Renal cortical epithelial cell (primary cell): ENCODE measurements at regions not wholly inside any gene's neighbourhood (a gene's known extent, or its start where the extent isn't known, plus 50 kb on each side); places are given as distances from the start of the nearest gene placed in this dataset.

Source experiments
- DNase-seq: peaks from one replicate; pipeline ENCODE4 v3.0.0-alpha.2; 2011; ENCODE audit warnings: low read depth

DNA sequence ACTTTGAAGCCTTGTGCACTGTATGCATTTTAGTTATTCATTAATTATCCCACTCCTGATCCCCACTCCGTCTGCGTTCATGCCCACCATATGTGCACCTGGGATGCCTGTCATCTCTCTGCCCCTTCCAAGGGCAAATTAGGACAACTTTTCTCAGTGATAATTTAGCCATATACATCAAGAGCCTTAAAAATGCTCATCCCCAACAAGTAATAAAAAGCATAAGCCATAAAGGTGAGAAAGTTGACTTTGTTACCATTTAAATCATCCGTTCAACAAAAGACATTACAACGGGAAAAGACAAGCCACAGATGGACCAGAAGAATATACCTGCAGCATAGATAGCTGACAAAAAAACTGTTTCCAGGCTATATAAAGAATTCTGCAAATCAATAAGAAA is 131.4 kb upstream of the LINGO1 start:
- DNase-seq, result no peak

DNA sequence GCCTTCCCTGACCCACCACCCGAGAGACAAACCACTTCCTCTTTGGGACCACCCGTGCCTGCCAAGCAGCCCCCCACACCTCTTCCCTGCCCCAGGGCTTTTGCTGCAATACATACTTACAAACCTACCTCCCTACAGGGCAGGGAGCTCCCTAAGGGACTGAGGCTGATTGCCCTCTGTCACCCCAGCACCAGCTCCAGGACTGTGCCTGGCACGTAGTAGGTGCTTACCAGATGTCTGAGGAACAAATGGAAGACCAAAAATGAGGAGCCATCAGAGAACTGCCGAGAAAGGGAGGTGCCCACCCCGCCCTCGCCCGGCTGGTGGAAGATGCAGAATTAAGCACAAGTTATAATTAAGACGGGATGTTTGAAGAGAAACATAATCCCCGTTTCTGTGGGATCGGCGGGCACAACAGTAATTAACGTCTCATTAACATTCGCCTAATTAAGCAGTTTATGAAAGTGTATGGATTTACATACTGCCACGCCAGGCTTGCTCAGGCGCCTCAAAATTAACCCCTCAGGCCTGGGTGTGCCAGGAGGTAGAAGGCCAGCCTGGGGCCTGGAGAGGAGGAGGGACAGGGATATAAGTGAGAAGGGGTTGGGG is 130.1 kb upstream of the LINGO1 start:
- no peak for DNase-seq

DNA sequence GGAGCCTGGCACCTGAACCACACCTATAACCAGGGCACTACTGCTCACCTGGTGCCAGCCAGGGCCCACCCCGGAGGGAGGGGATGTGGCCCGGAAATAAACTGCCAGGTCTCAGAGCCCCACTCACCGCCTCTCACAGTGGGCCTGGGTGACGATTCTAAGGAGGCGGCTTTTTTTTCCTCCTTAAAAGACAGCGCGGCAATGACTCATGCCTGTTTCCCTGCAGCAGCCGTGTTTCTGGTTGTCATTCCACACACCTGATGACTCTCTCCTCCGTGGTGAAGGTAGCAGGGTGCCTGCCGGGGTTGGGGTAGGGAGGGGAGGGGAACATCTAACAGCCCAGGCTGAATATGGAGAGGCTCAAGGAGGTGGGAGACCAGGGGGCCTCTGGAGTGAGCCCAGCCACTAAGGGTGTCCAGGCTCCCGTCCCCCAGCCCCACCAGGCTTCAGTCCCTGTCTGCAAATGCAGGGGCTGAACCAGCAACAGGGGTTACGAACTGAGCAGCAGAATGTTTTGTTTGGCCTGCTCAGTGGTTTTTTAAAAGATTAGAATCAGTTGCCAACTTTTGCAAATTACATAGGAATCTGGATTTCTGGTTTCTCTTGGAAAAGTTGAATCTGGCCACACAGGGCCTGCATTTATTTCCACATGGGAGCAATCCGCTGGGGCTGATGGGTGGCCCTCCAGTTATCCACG is 127.3 kb upstream of the LINGO1 start:
- no peak for DNase-seq

DNA sequence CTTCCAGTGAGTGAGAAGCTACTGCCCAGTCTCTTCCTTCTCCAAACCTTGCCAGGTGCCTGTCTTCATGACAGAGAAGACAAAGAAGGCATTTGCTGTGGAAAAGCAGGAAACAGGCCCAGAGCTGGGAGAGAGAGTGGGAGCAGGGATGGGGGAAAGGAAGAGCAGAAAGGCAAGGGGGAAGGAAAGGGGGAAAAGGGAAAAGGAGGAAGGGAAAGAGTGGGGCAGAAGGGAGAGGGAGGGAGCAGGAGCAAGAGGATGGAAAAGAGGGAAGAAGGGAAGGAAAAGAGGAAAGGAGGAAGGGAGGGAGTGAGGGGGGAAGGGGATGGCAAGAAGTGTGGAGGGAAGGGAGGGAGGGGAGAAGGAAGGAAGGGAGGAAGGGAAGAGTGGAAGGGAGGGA is 121.2 kb upstream of the LINGO1 start:
- no peak for DNase-seq

DNA sequence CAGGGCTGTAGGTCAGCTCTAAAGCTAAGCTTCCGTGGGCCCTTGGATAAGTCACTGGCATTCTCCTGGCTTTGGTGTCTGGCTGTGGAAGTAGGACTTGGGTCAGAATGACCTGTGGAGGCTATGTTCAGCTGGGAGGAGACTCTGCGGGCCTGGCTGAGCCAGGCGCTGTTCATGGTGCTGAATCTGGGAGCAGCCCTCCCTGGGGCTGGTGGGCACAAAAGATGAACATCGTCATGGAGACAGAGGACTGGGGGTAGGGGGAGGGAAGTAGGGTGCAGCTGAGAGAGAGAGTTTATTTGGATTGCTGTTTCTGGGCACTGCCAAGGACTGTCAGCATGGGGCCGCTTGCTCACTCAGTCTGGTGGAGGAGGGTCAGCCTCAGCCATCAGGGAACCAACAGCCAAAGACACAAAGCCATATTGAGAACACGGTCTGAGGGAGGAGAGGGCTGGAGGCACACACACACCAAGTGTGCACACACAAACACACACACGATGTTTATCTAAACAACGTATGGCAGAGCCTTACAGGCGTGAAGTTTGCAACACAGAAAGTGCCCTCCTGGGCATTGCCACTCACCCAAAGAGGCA is 120.7 kb upstream of the LINGO1 start:
- peak; percentile 7 for DNase-seq

DNA sequence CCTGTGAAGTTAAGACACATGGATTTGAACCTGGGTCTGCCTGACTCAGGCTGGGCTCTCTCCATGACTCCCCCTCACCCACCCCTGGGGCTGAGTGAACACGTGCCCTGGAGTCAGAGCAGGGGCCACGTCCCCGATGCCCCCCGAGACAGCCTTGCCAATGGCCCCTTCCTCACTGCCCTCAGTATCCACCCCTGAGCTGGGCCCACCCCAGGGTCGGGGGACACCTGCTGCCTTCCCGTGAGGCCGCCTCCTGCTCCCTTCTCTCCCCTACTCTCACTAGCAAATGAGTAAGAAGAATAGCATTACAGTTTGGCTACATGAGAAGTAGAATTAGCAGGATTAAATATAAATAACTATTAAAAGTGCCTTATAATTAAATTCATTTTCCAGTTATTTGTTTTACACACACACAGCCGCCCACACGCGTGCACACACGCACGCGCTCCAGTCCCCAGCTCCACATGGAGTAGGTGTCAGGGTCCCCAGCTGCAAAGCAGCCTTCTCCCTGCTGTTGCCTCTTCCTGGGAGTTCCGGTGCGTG is 117.4 kb upstream of the LINGO1 start:
- DNase-seq, result no peak

DNA sequence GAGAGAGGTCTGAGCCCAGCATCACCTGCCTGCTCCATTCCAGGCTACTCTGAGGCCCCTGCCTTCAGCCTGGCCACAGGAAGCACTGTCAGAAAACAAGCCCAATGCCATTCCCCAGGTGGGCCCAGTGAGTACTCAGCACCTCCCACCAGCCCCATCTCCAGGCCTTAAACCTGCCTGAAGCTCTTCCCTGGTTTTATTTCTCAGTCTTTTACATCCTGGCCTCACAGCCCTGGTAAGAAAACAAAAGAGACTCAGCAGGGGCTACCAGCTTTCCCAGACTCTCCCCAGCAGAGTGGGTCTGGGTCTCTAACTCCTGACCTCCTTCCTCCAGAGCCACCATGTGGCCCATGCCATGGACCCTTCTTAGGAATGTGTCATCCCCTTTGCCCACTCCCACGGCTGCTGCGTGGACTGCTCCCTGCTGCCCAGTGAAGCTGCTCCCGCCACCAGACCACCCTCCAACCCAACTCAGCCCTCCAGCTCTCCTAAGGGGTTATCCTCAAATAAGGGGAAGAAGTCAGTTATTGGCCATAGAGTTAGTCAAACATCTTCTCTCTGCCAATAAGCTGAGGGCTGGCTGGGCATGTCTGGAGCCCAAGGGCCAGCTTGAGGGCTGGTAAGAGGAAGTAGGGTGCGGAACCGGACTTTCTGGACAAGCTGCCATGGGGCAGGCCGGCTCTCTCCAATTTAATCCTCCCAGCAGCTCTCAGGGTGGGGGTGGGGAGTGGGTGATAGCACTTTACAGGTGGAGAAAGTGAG is 116.7 kb upstream of the LINGO1 start:
- DNase-seq, result no peak

DNA sequence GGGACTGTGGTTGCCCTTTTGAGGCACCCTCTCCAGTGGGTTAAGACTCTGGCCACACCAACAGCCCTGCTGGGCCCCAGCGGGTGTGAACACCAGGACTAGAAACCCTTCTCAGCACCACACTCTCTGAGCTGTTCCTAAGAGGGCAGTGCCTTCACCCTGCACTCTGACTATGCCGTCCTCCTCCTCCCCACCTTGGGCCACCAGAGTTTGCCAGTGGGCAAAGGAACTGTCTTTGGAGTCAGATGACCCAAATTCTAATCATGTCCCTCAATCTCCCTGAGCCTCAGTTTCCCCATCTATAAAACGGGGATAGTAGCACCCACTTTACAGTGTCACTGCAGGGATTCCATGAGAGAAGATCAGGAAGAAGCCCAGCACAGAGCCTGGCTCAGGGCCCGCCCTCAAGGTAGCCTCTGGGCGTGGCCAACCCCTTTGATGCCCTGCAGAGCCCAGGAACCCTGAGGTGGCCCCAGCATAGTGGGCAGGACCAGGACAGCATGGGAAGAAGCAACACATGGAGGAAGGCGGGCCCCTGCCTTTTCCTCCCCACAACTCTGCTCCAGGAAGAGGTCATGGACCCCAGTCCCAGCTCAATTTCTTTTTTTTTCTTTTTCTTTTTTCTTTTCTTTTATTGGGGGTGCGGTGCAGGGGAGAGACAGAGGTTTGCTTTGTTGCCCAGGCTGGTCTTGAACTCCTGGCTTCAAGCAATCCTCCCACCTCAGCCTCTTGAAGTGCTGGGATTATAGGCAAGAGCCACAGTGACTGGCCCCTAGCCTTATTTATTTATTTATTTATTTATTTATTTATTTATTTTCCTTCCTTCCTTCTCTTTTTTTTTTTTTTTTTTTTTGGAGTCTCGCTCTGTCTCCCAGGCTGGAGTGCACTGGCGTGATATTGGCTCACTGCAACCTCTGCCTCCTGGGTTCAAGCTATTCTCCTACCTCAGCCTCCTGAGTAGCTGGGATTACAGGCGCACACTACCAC is 115.7 kb upstream of the LINGO1 start:
- no peak for DNase-seq

DNA sequence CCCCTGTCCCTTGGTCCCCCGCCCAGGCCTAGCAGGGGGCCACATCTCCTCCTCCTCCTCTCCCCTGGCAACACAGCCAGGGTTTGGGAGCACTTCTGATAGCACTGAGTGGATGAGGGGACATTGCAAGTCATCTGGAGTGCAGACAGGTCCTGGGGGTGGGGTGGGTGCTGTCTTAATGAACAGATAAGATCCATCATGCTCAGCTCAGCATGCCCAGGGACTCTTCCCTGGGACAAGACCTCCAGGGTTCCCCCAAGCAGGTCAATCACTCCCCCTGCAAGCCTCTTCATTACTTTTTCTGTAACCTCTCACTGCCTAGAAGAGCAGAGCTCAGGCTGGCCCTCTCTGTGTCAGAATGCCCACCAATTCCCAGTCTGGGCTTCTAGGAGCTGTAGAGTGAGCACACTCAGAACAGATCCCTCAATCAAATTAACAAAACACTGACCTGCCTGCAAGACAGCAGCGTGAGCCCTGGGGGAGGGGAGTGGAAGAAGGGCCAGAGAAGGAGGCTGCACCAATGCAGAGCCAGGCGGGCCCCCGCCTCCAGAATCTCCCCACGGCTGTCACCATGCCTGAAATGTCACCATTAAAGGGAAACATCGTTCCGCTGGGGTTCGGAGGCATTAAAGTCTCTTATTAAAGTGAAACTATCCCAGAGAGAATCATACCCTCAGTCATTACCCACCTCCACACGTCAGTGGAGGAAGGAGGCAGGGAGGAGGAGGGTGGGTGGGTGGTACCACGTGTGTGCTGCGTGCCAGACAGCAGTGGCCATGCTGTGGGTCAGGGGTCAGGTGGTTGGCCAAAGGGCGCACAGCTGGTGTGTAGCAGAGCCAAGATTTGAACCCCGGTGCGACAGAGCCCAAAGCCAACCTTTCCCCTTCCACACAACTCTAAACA is 114.7 kb upstream of the LINGO1 start:
- DNase-seq, result no peak

DNA sequence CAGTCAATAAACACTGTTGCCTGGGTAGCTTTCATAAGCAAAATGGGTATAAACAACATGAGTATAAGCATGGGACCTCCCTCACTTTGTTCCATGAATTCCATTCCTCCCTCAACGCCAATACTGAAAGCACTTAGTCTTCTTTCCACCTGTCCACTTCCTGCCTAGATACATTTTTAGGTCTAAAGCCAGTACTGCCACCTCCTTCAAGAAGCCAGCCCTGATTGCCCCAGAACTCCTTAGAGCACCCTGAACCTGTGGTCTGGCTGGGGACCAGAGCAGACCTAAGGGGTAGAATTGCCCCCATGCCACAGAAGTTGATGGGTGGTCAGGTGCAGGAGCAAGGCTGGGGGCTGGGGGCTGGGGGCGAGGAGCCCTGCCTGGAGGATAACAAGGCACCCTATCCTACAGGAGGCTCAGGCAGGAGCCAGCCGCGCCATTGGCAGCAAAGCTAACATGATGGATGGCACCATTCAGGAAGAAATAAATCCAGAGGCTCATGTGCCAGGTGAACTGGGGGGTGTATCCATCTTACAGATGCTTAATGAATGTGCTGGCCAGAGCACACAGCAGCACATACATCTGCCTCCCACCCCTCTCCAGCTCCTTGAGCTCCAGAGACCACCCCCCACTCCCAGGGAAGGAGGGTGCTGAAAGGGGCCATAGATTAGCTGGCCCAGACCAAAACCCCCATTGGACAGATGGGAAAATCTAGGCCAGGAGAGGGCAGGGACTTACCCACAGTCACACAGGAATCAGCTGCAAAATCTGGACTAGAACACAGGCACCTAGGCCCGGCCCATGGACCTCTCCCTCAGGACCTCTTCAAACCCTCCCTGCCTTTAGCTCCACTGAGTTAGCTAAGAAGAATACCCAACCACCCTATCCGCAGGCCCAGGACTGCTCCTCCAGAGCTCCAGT is 113.8 kb upstream of the LINGO1 start:
- DNase-seq, result no peak

DNA sequence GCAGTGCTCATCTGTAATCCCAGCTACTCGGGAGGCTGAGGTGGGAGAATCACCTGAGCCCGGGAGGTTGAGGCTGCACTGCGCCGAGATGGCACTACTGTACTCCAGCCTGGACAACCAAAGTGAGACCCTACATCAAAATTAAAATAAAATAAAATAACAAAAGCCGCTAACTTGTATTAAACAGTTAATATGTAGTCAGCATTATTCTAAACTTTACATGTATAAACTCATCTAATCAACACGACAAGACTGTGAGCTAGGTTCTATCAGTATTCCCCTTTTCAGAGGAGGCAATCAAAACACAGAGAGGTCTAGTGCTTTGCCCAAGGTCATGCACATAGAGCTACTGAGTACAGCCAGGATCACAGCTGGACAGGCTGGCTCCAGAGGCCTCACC is 111.7 kb upstream of the LINGO1 start:
- no peak for DNase-seq

DNA sequence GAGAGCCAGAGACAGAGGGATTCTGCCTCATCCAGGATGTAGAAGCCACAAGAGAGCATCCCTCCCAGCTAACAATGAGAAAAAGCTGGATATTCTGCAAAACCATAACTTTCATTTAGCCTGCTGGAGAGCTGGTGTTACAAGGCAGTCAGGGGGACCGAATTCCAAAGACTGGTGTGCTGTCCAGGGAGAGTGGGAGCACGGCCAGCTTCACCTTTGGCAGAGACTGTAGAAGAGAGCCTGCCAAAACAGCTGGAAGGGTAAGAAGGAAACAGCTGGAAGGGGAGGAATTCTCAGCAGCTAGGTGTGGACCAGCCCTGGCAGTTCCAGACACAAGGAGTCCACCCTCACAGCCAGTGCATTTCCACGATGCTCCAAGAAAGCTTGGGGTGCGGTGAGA is 109.9 kb upstream of the LINGO1 start:
- no peak for DNase-seq

DNA sequence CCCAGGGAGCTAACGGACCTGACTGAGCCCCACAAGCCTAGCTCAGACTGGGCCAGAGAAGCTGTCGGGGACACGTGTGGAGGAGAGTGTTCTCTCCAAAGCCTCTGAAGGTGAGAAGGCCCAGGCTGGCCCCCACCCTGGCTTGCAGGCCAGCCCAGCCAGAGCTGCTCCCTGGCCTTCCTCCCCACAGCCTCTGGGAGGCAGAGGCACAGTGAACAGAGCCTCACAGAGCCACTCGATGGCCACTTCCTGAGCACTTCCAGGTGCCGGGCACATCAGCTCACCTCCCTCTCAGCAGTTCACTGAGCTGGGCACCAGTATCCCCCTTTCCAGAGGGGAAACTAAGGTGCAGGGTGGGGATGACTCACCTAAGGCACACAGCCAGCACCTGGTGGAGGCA is 109.4 kb upstream of the LINGO1 start:
- DNase-seq, result no peak

DNA sequence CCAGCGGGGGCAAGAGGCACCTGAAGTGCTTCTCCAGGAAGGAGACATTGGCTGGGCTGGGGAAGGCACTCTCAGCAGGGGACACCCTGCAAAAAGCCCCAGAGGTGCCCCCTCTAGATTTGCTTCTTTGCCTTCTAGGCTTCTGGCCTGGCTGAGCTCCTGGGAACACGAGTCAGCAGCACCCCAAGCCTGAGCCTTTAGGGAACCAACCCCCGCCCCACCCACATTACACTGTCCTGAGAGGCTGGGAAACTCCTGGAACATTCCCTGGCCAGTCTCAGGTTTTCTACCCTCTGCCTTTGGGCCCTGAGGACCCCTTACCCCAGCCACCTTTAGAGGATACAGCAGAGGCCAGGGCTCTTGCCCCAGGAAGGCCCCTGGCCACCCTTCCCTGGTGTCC is 108.4 kb upstream of the LINGO1 start:
- no peak for DNase-seq

DNA sequence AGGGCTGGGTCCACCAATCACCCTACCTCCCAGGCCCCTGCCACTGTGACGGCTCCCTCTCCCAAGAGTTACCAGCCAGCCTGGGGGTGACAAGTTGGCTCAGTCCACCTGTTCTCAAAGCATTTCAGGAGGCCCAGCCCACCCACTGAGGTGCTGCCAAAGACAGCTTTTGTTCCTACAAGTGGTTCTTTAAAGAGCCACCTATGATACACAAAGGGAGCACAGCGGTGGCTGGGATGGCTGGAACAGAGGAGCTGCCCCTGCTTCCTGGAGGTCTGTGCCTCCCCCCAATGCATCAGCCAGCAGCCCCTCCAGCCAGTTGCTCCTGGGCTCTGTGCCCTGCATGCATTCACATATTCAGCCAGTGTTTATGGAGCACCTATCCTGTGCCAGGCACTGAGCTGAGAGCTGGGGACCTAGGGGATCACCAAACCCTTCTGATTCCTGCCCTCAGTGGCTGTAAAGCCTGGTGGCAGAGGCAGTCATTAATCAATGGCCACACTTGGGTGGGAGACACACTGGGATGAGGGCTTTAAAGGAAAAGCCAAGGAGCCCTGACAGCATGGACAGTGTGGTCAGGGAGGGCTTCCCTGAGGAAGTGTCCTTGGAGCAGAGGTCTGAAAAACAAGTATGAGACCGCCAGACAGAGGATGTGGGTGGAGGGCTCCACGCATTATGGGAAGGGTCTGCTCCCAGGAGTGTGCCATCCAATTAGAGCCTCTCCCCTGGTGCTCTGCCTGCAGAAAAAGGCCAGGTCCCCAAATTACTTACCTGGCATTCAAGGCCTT is 107.1 kb upstream of the LINGO1 start:
- DNase-seq, result no peak

DNA sequence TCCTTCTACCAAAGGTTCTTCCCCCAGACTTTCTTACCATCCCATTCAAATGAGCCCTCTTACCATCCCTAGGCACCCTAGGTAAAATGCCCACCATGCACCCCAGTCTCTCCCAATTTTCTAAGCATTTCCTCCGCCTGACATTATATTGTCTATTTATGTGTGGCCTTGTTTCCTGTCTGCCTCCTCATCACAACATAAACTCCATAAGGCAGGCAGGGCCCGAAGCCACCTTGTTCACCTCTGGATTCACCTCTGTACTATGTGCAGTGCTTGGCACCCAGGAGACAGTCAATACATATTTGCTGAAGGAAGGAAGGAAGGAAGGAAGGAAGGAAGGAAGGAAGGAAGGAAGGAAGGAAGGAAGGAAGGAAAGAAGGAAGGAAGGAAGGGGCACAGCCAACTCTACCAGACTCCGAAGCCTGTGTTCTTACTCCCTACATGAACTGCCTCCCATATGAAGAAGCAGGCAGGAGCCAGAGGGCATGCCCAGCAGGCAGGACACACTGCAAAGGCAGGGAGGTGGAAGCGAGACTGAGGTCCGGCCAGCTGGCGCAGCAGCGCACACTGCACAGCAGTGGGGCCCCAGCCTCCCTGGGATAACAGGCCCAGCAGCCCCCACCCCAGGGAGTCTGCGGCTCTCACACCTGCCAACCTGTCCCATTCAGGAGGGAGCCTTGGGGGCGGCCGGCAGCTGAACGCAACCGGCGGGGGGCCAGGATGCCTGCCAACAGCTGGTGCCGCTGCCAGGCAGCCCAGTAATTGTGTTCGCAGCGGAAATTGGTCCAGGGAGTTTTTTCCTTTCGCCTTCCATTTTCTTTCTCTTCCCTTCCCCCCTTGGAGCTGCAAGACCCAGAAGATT is 106.0 kb upstream of the LINGO1 start:
- no peak for DNase-seq

DNA sequence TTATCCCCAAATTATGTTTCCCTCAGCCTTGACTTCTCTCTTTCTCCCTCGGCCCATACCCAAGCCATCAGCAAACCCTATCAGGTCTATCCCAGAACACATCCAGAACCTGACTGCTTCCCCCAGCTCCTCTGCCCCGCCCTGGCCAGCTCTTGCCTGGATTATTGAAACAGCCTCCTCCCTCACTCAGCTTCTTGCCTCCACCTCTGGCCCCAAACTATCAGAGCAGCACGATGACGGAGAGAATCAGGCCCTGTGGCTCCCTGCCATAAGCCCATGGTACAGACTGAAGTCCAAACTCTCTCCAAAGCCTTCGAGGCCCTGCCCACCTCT is 105.3 kb upstream of the LINGO1 start:
- DNase-seq, result no peak
